HepG2 (cell line): ENCODE measurements at regions not wholly inside any gene's neighbourhood (a gene's known extent, or its start where the extent isn't known, plus 50 kb on each side); places are given as distances from the start of the nearest gene placed in this dataset.
"Not testable (repeated sequence)": the region's sequence is repeated elsewhere in the genome, so short reads cannot be mapped to it uniquely, and the experiment has no call there.

Experiments used
- ATAC-seq: fragments of 200-7000 bp; cut with Tn5 transposase; 3 replicates; pipeline ENCODE4 v1.9.1; 2020; ENCODE audit warnings: mild to moderate bottlenecking, moderate library complexity
- BruUV-seq: library from RNA; stranded (reverse); fragments of 400-500 nt; replicated peaks from 2 replicates; lab custom pipeline; 2021; lab: Mats Ljungman, UMichigan
- CTCF ChIA-PET: fragments of 300-600 bp; formaldehyde crosslinking; extraction: SDS; loops from one replicate; lab custom pipeline; 2021; ENCODE audit warnings: low total read pairs, inconsistent platforms, low intra/inter-chr PET ratio; lab: Yijun Ruan, JAX
- POLR2A ChIA-PET: fragments of 350-600 bp; sonication (Branson Sonifier 250); formaldehyde crosslinking; loops from one replicate; lab custom pipeline; 2020; ENCODE audit warnings: antibody characterized with exemption, inconsistent platforms; lab: Yijun Ruan, JAX
- DNase-seq: peaks from one replicate; pipeline ENCODE4 v3.0.0-alpha.2; 2015; ENCODE audit warnings: low spot score
- FAIRE-seq: peaks from 3 replicates; lab custom pipeline; 2011; peaks lifted over from hg19 to GRCh38; lab: Jason Lieb, UNC
- H2AFZ ChIP-seq: one replicate; pipeline ENCODE4 v1.6.1; 2011; ENCODE audit warnings: low read length, inconsistent platforms
- H3K27ac ChIP-seq: fragments of 300-600 bp; 3 replicates; pipeline ENCODE4 v1.8.0; 2011; ENCODE audit warnings: mixed run types, mild to moderate bottlenecking, mixed read lengths, low read length, inconsistent platforms; ENCODE audit not compliant: insufficient read depth; ENCODE audit errors: extremely low read length
- H3K27me3 ChIP-seq, 2 experiments: fragments of 200-600 bp in 1 of 2; 2 replicates in 1 of 2; 3 replicates in 1 of 2; pipeline versions ENCODE4 v1.6.0 to v1.8.0; 2011; ENCODE audit warnings: low read length in 2 of 2, mild to moderate bottlenecking in 2 of 2, moderate library complexity in 2 of 2, inconsistent platforms in 1 of 2; ENCODE audit not compliant: insufficient read depth in 2 of 2, control insufficient read depth in 1 of 2
- H3K36me3 ChIP-seq, 2 experiments: fragments of 200-600 bp in 1 of 2; replicated peaks in 1 of 2; 2 replicates in 1 of 2; 3 replicates in 1 of 2; pipeline versions ENCODE4 v1.5.1 to v1.8.0; 2011; ENCODE audit warnings: low read length in 2 of 2, inconsistent platforms in 1 of 2; ENCODE audit not compliant: insufficient read depth in 2 of 2, control insufficient read depth in 1 of 2
- H3K4me1 ChIP-seq: 2 replicates; pipeline ENCODE4 v1.5.1; 2012; ENCODE audit warnings: low read length, inconsistent platforms; ENCODE audit not compliant: insufficient read depth
- H3K4me2 ChIP-seq: 2 replicates; pipeline ENCODE4 v1.6.0; 2011; ENCODE audit warnings: low read depth, low read length, inconsistent platforms
- H3K4me3 ChIP-seq, 3 experiments: fragments of 200-600 bp in 1 of 3; sonication (generic), shearing (Covaris generic) in 1 of 3; replicated peaks in 1 of 3; 2 replicates each; pipeline ENCODE4 v1.5.1; 2011 to 2016; ENCODE audit warnings: low read length in 3 of 3, inconsistent platforms in 2 of 3, low read depth in 2 of 3, mild to moderate bottlenecking in 2 of 3, control low read depth in 1 of 3, mixed read lengths in 1 of 3; ENCODE audit not compliant: insufficient read depth in 1 of 3
- H3K79me2 ChIP-seq: one replicate; pipeline ENCODE4 v1.6.1; 2011; ENCODE audit warnings: low read length, inconsistent platforms; ENCODE audit not compliant: insufficient read depth
- H3K9ac ChIP-seq: 2 replicates; pipeline ENCODE4 v1.6.0; 2011; ENCODE audit warnings: mild to moderate bottlenecking, low read depth, low read length, inconsistent platforms; ENCODE audit not compliant: insufficient read depth
- H3K9me3 ChIP-seq: 2 replicates; pipeline ENCODE4 v1.5.1; 2012; ENCODE audit warnings: mild to moderate bottlenecking, low read length
- H4K20me1 ChIP-seq: 2 replicates; pipeline ENCODE4 v1.6.0; 2011; ENCODE audit warnings: inconsistent platforms, mild to moderate bottlenecking, low read length, moderate library complexity; ENCODE audit not compliant: insufficient read depth
- MAF1 ChIP-seq: sonication (generic); formaldehyde crosslinking; IDR thresholded peaks from 2 replicates; pipeline ENCODE4 v1.5.0; 2020; ENCODE audit warnings: missing genetic modification reagents, borderline replicate concordance
- MAFF ChIP-seq: IDR thresholded peaks from 2 replicates; pipeline ENCODE4 v1.6.1; 2011; ENCODE audit warnings: low read depth, low read length, improper control_type of control experiment
- MAFK ChIP-seq, 2 experiments: IDR thresholded peaks in 1 of 2; conservative IDR thresholded peaks in 1 of 2; 2 replicates each; pipeline ENCODE4 v1.6.1; 2011; ENCODE audit warnings: improper control_type of control experiment in 2 of 2, low read length in 2 of 2
- SMAD3 ChIP-seq: sonication (generic); formaldehyde crosslinking; IDR thresholded peaks from 2 replicates; pipeline ENCODE4 v1.4.0; 2020; ENCODE audit warnings: missing genetic modification reagents
- SNAI1 ChIP-seq: sonication (generic); formaldehyde crosslinking; IDR thresholded peaks from 2 replicates; pipeline ENCODE4 v1.5.0; 2020; ENCODE audit warnings: mild to moderate bottlenecking, missing genetic modification reagents, borderline replicate concordance
- ZBTB21 ChIP-seq: sonication (generic); formaldehyde crosslinking; IDR thresholded peaks from 2 replicates; pipeline ENCODE4 v1.4.0; 2020; ENCODE audit warnings: missing genetic modification reagents
- ZFYVE20 ChIP-seq: sonication (generic); formaldehyde crosslinking; IDR thresholded peaks from 2 replicates; pipeline ENCODE4 v1.8.0; 2023; ENCODE audit warnings: low read depth, mild to moderate bottlenecking, moderate library complexity, missing genetic modification reagents, borderline replicate concordance
- WGBS: methylation state at CpG from one replicate; pipeline ENCODE4 v1.1.6; 2017; ENCODE audit warnings: low lambda C conversion rate; 5-methylcytosine and 5-hydroxymethylcytosine counted together
- in situ Hi-C: cut with HindIII; loops from 2 replicates; pipeline ENCODE4 v1.10.0; 2017; ENCODE audit warnings: low pct_unique_long_range_greater_than_20kb; ENCODE audit not compliant: extremely low pct_ligation_motif_present
- intact Hi-C: fragments of 100-400 bp; cut with micrococcal nuclease; formaldehyde crosslinking; loops from one replicate; pipeline ENCODE4 v1.10.0; 2022; ENCODE audit not compliant: unreplicated experiment

DNA sequence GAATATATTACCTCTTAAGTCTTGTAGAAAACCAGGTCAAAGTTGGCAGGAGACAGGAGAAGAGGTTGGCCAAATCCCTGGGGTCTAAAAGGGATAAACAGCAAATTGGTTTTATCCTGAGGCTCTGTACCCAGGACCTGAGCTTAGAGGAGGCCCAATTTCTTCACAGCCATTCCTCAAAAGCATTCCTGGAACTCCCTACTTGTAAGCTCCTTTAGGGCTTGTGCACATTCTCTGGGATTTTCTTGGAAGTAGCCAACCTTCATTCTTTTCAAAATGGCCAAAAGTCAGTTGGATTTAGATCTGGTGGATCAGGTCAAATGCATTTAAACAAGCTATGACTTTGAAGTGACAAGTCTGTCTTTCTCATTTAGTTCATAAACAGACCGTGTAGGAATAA lies 152.1 kb upstream of the PLXNC1 start (continued):
- TF ChIP-seq SMAD3 = no peak
- TF ChIP-seq ZFYVE20 (CRISPR knock-in tag) = no peak
- TF ChIP-seq, all 625 proteins: peak for 0

DNA sequence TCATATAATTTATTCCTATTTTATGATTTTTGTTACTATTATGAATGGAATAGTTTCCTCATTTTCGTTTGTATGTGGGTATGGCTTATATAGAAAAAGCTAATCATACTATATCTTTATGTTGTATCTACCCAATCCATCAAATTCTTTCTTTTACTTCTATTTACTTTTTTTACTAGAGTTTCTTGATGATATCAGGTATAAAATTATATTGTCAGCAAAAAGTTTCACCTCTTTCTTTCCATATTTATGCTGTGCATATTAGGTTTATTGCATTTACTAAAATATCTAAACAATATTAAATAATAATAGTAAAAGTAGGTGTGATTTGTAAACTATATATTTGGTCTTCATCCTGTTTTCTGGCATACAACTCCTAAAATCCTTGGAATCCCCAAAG lies 146.7 kb upstream of the PLXNC1 start:
- no TSS peak for BruUV-seq
- in situ Hi-C loops = no loop called here
- H3K4me3 ChIP-seq = no peak overlapping the region
- H3K36me3 ChIP-seq = no peaks in the 10 kb centered on the region
- FAIRE-seq = no peak
- CTCF ChIA-PET = no interaction called here
- POLR2A ChIA-PET = no interaction called here
- TF ChIP-seq ZBTB21 (CRISPR knock-in tag) (no peak), SNAI1 (CRISPR knock-in tag) (no peak), MAFF (peak; percentile 48; the same call in 1 of the 2 replicates), MAF1 (CRISPR knock-in tag) (no peak), MAFK (conservative IDR thresholded peaks at IDR 0.05 in 1 of 2, IDR thresholded peaks at IDR 0.05 in 1 of 2; ENCODE audit: low read length in 2 of 2) (peak; percentile 24 to 69; a peak in 3 of 4 replicates)
- TF ChIP-seq, all 625 proteins: peak for 2
- no peak overlapping the region for H3K9ac ChIP-seq
- no peaks in the 10 kb centered on the region for H3K4me1 ChIP-seq
- no peaks in the 10 kb centered on the region for H3K9me3 ChIP-seq
- no peak overlapping the region for H3K27ac ChIP-seq
- H3K79me2 ChIP-seq = no peaks in the 10 kb centered on the region
- WGBS = 0% methylated on average over 1 of the region's 1 CpG
- intact Hi-C loops = no loop called here
- no peaks in the 10 kb centered on the region for H4K20me1 ChIP-seq
- DNase-seq = no peak
- no peak overlapping the region for H3K4me2 ChIP-seq
- ATAC-seq = no peak
- no peak overlapping the region for H2AFZ ChIP-seq
- H3K27me3 ChIP-seq = no peaks in the 10 kb centered on the region; a peak in 1 of 5 replicates

DNA sequence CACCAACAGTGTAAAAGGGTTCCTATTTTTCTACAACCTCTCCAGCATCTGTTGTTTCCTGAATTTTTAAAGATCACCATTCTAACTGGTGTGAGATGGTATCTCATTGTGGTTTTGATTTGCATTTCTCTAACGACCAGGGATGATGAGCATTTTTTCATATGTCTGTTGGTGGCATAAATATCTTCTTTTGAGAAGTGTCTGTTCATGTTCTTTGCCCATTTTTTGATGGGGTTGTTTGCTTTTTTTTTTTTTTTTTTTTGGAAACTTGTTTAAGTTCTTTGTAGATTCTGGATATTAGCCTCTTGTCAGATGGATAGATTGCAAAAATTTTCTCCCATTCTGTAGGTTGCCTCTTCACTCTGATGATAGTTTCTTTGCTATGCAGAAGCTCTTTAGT lies 145.5 kb upstream of the PLXNC1 start:
- FAIRE-seq, CTCF ChIA-PET, intact Hi-C loops, POLR2A ChIA-PET, H3K9ac ChIP-seq, H3K4me2 ChIP-seq, H3K79me2 ChIP-seq, in situ Hi-C loops, BruUV-seq, H2AFZ ChIP-seq, ATAC-seq, H3K27me3 ChIP-seq, DNase-seq, H3K36me3 ChIP-seq, H3K4me1 ChIP-seq, H4K20me1 ChIP-seq, H3K27ac ChIP-seq, H3K4me3 ChIP-seq, H3K9me3 ChIP-seq: not testable (repeated sequence)
- 0% methylated on average over 1 of the region's 1 CpG for WGBS
